ENCODE measurements at regions not wholly inside any gene's neighbourhood (a gene's known extent, or its start where the extent isn't known, plus 50 kb on each side); places are given as distances from the start of the nearest gene placed in this dataset.

- TF ChIP-seq POLR2A (IDR thresholded peaks at IDR 0.05): no peak
- TF ChIP-seq POLR2AphosphoS5 (IDR thresholded peaks at IDR 0.05; ENCODE audit: insufficient read depth in 1 of 2, low read depth in 1 of 2): no peak
- TF ChIP-seq, protein P1, sequence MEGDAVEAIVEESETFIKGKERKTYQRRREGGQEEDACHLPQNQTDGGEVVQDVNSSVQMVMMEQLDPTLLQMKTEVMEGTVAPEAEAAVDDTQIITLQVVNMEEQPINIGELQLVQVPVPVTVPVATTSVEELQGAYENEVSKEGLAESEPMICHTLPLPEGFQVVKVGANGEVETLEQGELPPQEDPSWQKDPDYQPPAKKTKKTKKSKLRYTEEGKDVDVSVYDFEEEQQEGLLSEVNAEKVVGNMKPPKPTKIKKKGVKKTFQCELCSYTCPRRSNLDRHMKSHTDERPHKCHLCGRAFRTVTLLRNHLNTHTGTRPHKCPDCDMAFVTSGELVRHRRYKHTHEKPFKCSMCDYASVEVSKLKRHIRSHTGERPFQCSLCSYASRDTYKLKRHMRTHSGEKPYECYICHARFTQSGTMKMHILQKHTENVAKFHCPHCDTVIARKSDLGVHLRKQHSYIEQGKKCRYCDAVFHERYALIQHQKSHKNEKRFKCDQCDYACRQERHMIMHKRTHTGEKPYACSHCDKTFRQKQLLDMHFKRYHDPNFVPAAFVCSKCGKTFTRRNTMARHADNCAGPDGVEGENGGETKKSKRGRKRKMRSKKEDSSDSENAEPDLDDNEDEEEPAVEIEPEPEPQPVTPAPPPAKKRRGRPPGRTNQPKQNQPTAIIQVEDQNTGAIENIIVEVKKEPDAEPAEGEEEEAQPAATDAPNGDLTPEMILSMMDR (IDR thresholded peaks at IDR 0.05): no peak
These were observed 129.5 kb upstream of the RBPJ start for GRCh38 chr4:26191353-26191752.

Data from vagina (tissue), 2 donors.